Gastroesophageal sphincter (tissue), 3 donors: ENCODE measurements at regions not wholly inside any gene's neighbourhood (a gene's known extent, or its start where the extent isn't known, plus 50 kb on each side); places are given as distances from the start of the nearest gene placed in this dataset.

Experiments used
- CTCF ChIP-seq, 4 experiments: fragments of 200-600 bp in 2 of 4; fragments of 450-650 bp in 2 of 4; sonication (generic) in 1 of 4; IDR thresholded peaks; one replicate each; pipeline ENCODE4 v1.5.1; 2017 to 2019; ENCODE audit warnings: antibody characterized with exemption in 4 of 4, mild to moderate bottlenecking in 2 of 4, moderate library complexity in 2 of 4
- EP300 ChIP-seq: sonication (generic); formaldehyde crosslinking; IDR thresholded peaks from one replicate; pipeline ENCODE4 v1.6.1; 2017; ENCODE audit warnings: antibody characterized with exemption, mild to moderate bottlenecking

DNA sequence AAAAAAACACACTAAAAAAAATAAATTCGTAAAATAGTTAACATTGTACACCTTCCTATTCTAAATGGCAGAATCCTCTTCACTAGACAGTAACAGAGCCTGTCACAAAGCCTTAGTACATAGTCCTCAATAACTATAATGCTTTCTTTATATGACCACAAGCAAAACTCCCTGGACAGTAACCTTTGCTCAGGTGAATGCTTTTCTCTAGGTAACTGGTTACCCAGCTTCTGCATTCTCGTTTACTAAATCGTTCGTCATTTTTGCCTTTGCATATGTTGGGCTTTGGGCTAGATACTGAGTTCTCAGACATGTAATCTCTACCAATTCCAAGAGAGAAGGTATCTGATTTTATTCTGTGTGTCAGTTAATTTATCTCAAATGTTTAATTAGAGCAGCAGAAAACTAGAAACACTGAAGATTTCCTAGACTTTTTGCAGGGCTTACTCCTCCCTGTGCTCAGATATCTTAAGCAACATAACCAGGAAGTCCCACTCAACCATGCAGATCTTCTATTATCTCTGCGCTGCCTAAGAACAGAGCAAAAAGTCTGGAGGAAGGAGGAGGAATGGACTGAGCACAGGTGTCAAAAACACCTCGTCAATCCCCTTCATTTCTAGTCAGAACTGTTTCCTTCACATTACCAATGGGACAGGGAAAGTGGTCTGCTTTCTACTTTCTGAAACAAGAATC, 247.7 kb downstream of the SOCS6 start:
- TF ChIP-seq CTCF (IDR thresholded peaks at IDR 0.05) = no peak
- TF ChIP-seq EP300 = no peak
